Stimulated activated CD8-positive, alpha-beta memory T cell treated with anti-CD3 and anti-CD28 coated beads, Interleukin-15, amount 100 ng/mL, for 4 hours (primary cell): ENCODE measurements at regions not wholly inside any gene's neighbourhood (a gene's known extent, or its start where the extent isn't known, plus 50 kb on each side); places are given as distances from the start of the nearest gene placed in this dataset.

Experiments used
- DNase-seq, 2 donors: peaks; one replicate each; pipeline ENCODE4 v3.0.0-alpha.2; 2020; ENCODE audit warnings: low read depth in 2 of 2

DNA sequence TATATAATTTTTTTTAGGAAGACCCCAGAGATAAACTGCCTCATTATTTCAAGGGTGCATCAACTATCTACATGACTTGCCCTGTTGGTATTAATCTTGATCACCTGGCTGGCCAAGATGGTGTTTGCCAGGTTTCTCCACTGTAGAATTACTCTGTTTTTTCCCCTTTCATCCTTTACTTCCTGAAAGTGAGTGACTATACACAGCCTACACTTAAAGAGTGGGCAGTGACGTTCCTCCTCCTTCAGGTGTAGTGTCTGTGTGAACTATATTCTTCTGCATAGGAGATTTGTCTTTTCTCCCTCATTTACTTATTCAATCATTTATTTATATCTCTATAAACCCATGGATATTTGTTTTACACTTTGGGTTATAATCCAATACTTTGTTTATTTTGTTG, 246.7 kb downstream of the IRF8 start:
- DNase-seq, result no peak

DNA sequence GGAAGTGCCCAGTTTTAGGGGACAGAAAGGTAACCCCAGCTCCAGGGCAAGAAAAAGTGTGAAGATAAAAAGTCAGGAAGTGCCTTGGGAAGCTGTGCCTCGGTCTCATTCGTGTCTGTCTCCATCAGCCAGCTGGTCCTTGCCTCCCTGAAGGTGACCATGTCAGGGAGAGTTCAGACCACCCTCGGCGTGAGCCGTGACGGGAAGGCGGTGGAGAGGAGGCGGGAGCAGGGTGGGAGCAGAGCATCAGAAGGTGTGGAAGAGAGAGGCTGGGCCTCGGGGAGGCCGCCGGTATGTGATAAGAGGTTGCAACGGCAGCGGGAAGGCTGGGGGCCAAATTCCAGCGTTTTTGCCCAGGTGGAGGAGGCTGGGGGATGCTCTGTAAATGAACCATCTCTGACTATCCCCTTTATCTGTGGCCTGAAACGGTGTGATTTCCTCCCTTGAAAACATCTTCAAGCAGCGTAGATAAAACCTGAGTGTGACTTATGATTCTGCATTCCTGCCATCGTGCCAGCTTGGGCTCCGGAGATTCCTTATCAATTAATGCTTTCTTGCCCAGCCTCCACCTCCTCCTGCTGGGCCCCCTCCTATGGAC, 251.8 kb downstream of the IRF8 start:
- no peak for DNase-seq

- no peak for DNase-seq
Observed at GRCh38 chr16:86151239-86151851, 252.4 kb downstream of the IRF8 start.

DNA sequence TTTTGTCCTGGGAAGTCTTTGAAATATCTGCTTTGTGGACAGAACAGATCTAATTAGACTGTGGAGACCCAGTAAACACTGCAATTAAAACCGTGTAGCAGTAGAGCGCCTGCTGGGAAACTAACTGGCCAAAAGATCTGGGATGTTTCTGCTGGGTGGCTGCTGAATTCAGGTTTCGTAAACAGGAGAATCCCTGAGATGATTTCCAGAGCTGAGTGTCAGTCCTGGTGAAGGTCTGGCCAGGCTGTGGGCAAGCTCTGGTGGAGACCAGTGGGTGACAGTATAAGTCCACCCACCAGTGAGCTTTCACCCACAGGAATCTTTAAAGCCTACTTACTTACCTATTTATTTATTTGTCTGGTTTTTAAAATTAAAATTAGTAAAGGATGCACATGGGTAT, 257.2 kb downstream of the IRF8 start:
- DNase-seq, result no peak

DNA sequence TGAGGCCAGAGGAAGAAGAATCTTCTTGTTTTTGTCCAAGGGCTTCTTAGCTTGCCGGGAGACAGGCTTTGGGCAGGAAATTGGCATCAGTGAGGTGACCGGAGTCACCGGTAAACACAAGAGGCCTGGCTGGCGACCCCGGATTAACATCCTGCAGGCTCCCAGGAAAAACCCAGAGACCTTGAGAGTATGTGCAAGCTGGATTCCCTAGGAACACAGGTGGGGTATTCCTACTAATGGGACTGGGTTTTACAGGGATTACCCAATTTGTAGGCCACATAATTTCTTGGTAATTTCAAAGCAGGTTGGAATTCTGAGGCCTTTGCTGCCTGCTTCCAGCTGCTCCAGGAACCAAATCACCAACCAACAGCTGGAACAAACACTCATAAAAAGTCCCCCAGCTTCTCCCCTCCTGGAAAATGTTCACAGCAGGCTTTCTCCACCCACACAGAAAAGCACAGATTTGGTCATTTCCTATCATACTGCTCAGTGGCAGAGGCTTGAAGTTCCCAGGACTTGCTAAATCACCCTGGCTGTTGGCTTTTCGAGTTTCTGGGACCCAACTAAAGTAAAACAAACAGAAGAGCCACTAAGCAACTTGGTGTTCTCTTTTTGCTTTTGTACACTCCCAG, 258.8 kb downstream of the IRF8 start:
- DNase-seq, result no peak

- no peak for DNase-seq
Observed at GRCh38 chr16:86158688-86159360, 259.9 kb downstream of the IRF8 start.

GRCh38 chr16:86165479-86165878, 266.5 kb downstream of the IRF8 start:
- no peak for DNase-seq

- no peak for DNase-seq
Observed at GRCh38 chr16:86166414-86166813, 267.5 kb downstream of the IRF8 start.

- DNase-seq, result no peak
Observed at GRCh38 chr16:86167061-86167460, 268.1 kb downstream of the IRF8 start.

- no peak for DNase-seq
Observed at GRCh38 chr16:86170720-86171119, 271.8 kb downstream of the IRF8 start.

GRCh38 chr16:86171329-86171728, 272.4 kb downstream of the IRF8 start:
- no peak for DNase-seq

DNA sequence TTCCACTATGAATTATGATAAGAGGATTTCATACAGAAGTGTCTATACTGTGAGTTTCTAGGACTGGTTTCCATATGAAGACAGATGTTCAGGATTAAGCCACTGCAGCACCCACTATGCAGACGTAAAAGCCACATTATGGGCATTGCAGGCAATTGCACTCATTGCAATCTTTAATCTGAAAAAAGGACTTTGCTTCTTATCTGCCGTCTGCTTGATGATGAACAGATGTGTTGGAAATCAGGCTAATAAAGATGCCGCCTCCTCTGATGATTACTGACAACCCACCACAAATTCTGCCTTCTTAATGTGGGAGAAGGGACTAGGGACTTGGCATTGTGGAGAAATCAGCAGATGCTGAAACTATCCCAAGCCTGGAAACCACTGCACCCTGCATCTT, 276.9 kb downstream of the IRF8 start:
- no peak for DNase-seq

DNA sequence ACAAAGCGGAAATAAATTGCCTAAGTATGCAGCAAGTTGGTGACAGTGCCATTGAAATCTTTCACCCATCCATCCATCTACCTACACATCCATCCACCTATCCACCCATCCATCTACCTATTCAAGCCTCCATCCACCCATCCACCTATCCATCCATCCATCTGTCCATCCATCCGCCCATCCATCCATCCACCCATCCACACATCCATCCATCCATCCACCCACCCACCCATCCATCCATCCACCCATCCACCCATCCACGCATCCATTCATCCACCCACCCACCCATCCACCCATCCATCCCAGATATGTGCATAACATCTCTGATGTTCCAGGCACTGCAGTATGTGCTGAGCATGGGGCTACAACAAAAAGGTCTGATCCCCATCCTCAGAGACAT, 277.5 kb downstream of the IRF8 start:
- no peak for DNase-seq

DNA sequence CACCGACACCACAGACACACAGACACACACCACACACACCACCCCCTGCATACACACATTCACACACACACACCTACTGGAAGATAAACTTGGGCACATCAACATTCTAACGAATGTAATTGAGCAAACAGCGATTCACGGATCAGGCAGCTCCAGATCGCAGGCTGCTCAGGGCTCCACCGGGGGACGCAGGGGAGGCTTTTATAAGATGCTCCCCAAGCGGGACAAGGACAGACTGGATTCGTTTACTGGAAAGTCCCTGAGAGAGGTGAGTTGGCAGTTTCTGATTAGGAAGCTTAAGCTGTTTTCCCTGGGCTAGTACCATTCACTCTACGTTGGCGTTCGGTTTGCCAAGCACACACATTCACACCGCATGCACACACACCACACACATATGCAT, 281.3 kb downstream of the IRF8 start:
- DNase-seq, result no peak

GRCh38 chr16:86180780-86181179, 281.8 kb downstream of the IRF8 start:
- no peak for DNase-seq

GRCh38 chr16:86181526-86181925, 282.6 kb downstream of the IRF8 start:
- no peak for DNase-seq

DNA sequence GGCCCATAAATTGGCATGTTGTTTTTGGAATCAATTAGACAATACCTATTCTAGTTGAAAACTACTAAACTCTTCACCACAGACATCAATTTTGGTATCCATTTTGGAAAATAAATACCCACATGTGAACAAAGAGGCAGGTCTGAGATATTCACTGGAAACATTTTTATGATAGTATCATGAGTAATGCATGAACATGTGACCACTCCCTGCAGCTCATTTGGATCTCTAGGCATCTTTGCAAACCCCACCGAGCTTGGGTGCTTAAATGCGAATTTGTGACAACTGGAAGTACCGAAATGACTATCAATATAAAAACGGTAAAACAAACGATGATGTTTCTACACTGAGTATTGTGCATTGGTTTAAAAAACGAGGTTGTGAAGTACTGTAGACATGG, 285.2 kb downstream of the IRF8 start:
- DNase-seq, result no peak

DNA sequence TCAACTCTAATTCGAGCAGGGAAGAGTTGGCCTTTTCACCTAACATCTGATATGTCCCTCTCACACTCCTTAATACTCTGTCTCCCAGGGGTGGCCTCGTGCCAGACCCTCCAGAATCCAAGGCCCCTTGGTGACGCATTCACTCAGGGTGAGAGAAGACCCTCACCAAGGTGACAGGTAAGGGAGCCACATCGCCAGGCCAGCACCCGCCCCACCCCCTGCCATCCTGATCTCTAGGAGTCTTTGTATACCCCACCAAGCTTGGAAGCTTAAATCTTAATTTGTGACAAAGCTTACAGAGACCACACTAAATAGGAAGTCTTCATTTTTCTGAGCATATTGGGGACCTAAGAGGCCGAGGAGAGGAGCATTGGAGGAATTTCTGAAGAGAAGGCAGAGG, 286.1 kb downstream of the IRF8 start:
- DNase-seq, result no peak

DNA sequence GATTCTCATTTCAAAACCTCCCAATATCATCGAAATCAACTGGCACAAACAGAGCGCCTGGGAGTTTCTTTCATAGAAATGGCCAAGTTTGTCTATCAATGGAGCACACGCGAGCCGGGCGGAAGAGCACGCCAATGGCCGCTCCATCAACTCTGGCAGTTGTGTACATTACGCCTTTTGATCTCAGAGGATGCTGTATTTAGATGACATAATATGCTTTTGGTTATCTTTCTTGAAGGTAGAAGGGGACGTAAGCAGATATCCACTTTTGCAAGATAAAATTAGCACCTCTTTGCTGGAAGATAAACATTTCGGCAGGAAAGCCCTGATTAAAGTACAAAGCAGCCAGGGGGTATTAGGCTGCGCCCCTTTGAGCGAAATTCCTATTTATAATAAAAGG, 287.4 kb downstream of the IRF8 start:
- no peak for DNase-seq

GRCh38 chr16:86189934-86190333, 291.0 kb downstream of the IRF8 start:
- no peak for DNase-seq

DNA sequence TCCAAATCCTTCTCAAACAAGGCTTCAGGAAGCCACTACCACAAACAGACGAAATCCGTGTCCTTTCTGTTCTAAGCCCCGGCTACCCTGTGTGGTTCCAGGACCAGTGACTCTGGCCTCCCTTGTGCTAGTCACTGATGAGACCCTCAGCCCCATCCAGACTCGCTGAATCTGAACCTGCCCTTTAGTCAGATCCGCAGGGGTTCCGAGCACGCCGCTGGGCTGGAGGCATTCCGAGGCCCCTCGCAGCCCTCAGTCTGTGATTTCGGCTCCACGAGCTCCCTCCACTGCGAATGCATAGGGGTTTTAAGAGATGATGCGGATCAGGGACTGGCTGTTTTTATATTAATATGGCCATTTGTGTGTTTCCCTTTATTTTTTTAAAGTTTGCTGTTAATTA, 292.7 kb downstream of the IRF8 start:
- no peak for DNase-seq

DNA sequence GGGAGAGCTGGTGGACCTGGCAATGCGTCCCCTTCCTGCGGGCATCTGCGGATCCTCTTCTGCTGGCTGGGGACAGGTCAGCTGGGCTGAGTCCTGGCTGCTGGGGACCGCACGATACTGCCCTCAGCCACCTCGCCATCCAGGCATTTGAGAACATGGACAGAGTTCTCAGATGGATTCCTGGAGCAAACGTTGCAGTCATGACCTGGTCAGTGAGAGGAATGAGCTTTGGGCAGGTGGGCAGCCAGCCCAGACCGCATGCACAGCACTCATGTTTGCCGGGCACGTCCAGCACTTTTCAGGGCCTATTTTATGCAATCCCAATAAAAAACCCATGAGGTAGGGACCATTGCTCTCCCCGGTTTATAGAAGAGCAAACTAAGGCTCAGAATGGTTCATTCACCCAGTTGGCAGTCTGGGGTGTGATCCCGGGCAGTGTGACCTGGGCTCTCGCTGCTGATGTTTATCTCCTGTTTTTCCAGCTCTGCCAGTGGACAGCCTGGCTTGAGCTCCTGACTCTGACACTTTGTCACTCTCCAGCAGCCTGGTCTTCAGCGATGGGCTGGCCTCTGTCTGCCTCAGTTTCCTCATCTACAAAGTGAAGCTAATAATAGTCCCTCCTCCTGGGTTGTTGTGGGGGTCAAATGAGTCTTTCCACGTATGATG, 294.7 kb downstream of the IRF8 start:
- no peak for DNase-seq
